ENCODE measurements at regions not wholly inside any gene's neighbourhood (a gene's known extent, or its start where the extent isn't known, plus 50 kb on each side); places are given as distances from the start of the nearest gene placed in this dataset.
"Not testable (repeated sequence)": the region's sequence is repeated elsewhere in the genome, so short reads cannot be mapped to it uniquely, and the experiment has no call there.

DNA sequence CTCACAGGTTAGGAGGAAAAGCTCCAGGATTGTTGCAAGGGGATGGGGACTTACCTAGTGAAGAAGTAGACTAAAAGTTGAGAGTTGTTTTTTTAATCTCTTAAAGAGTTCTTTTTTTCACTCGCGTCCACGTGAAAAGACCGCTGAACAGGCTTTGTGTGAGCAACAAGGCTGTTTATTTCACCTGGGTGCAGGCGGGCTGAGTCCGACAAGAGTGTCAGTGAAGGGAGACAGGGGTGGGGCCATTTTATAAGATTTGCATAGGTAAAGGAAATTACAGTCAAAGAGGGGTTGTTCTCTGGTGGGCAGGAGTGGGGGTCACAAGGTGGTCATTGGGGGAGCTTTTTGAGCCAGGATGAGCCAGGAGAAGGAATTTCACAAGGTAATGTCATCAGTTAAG, 249.7 kb downstream of the USP25 start:
- TF ChIP-seq, protein P1, sequence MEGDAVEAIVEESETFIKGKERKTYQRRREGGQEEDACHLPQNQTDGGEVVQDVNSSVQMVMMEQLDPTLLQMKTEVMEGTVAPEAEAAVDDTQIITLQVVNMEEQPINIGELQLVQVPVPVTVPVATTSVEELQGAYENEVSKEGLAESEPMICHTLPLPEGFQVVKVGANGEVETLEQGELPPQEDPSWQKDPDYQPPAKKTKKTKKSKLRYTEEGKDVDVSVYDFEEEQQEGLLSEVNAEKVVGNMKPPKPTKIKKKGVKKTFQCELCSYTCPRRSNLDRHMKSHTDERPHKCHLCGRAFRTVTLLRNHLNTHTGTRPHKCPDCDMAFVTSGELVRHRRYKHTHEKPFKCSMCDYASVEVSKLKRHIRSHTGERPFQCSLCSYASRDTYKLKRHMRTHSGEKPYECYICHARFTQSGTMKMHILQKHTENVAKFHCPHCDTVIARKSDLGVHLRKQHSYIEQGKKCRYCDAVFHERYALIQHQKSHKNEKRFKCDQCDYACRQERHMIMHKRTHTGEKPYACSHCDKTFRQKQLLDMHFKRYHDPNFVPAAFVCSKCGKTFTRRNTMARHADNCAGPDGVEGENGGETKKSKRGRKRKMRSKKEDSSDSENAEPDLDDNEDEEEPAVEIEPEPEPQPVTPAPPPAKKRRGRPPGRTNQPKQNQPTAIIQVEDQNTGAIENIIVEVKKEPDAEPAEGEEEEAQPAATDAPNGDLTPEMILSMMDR (conservative IDR thresholded peaks at IDR 0.05), result not testable (repeated sequence)
- TF ChIP-seq ZFX (IDR thresholded peaks at IDR 0.05), result not testable (repeated sequence)

All from C4-2B (cell line).